Posterior vena cava (tissue), 2 donors: ENCODE measurements at regions not wholly inside any gene's neighbourhood (a gene's known extent, or its start where the extent isn't known, plus 50 kb on each side); places are given as distances from the start of the nearest gene placed in this dataset.
"Not testable (repeated sequence)": the region's sequence is repeated elsewhere in the genome, so short reads cannot be mapped to it uniquely, and the experiment has no call there.

Source experiments
- DNase-seq: peaks from one replicate; pipeline ENCODE4 v3.0.0-alpha.2; 2020; ENCODE audit warnings: low spot score
- intact Hi-C, 2 donors: fragments of 100-400 bp; cut with DNase I; formaldehyde crosslinking; loops; one replicate each; pipeline versions ENCODE4 v1.14.1 to v1.14.2; 2022 to 2023
- donor health status: DM: yes; HTN: yes; CAD: no.
- donor health status: DM: yes; HTN: yes; CAD: no.

- intact Hi-C loops, DNase-seq: not testable (repeated sequence)
Measured at GRCh38 chr19:27419217-27419616, 1793.7 kb downstream of the UQCRFS1 start.

GRCh38 chr19:27393591-27393990 lies 1819.4 kb downstream of the UQCRFS1 start:
- DNase-seq, result no peak
- intact Hi-C loops, result no loop called here

DNA sequence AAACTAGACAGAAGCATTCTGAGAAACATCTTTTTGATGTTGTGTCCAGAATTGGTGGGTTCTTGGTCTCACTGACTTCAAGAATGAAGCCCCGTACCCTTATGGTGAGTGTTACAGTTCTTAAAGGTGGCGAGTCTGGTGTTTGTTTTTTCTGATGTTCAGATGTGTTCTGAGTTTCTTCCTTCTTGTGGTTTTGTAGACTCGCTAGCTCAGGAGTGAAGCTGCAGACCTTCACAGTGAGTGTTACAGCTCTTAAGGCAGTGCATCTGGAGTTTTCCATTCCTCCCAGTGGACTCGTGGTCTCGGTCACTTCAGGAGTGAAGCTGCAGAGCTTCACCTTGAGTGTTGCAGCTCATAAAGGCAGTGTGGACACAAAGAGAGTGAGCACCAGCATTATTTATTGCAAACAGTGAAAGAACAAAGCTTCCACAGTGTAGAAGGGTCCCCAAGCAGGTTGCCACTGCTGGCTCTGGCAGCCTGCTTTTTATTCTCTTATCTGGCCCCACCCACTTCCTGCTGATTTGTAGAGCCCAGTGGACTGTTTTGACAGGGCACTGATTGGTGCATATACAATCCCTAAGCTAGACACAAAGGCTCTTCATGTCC lies 1820.8 kb downstream of the UQCRFS1 start:
- intact Hi-C loops, result no loop called here
- peak; percentile 50 for DNase-seq

GRCh38 chr19:27379306-27379705 lies 1833.6 kb downstream of the UQCRFS1 start:
- intact Hi-C loops, DNase-seq: not testable (repeated sequence)

DNA sequence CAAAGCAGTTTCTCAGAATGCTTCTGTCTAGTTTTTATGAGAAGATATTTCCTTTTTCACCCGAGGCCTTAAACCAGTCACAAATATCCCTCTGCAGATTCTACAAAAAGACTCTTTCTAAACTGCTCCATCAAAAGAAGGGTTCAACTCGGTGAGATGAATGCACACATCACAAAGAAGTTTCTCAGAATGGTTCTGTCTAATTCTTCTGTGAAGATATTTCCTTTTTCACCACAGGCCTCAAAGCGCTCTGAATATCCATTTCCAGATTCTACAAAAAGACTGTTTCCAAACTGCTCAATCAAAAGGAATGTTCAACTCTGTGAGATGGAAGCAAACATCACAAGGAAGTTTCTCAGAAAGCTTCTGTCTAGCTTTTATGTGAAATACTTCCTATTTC lies 1843.3 kb downstream of the UQCRFS1 start:
- DNase-seq, intact Hi-C loops: not testable (repeated sequence)

- DNase-seq, intact Hi-C loops: not testable (repeated sequence)
Measured at GRCh38 chr19:27362438-27362837, 1850.5 kb downstream of the UQCRFS1 start.

GRCh38 chr19:27355581-27355980 lies 1857.4 kb downstream of the UQCRFS1 start:
- DNase-seq, intact Hi-C loops: not testable (repeated sequence)
